OCI-LY1 (cell line): ENCODE measurements at regions not wholly inside any gene's neighbourhood (a gene's known extent, or its start where the extent isn't known, plus 50 kb on each side); places are given as distances from the start of the nearest gene placed in this dataset.

Experiments used
- H2AFZ ChIP-seq: fragments of 200-600 bp; sonication (generic), shearing (Covaris generic); 2 replicates; pipeline ENCODE4 v1.6.0; 2014; ENCODE audit warnings: antibody characterized with exemption, mild to moderate bottlenecking, low read length
- H3F3A ChIP-seq: fragments of 200-600 bp; sonication (generic), shearing (Covaris generic); 2 replicates; pipeline ENCODE4 v1.6.0; 2014; ENCODE audit warnings: mild to moderate bottlenecking, antibody characterized with exemption, low read length, moderate library complexity; ENCODE audit not compliant: insufficient read depth
- H3K27ac ChIP-seq: fragments of 200-600 bp; sonication (generic); 2 replicates; pipeline ENCODE4 v1.5.1; 2014; ENCODE audit warnings: low read length, mixed run types, mild to moderate bottlenecking, low read depth; ENCODE audit not compliant: poor library complexity, severe bottlenecking
- H3K27me3 ChIP-seq: fragments of 200-600 bp; sonication (generic); 2 replicates; pipeline ENCODE4 v1.6.0; 2014; ENCODE audit warnings: antibody characterized with exemption, mild to moderate bottlenecking, low read length, moderate library complexity; ENCODE audit not compliant: insufficient read depth
- H3K36me3 ChIP-seq: fragments of 200-600 bp; sonication (generic); 2 replicates; pipeline ENCODE4 v1.6.1; 2014; ENCODE audit warnings: mild to moderate bottlenecking, antibody characterized with exemption, low read length, moderate library complexity, mixed read lengths; ENCODE audit not compliant: insufficient read depth
- H3K4me1 ChIP-seq: fragments of 200-600 bp; sonication (generic); 2 replicates; pipeline ENCODE4 v1.5.1; 2014; ENCODE audit warnings: mild to moderate bottlenecking, low read length, moderate library complexity; ENCODE audit not compliant: insufficient read depth, severe bottlenecking
- H3K4me2 ChIP-seq: fragments of 200-600 bp; sonication (generic), shearing (Covaris generic); 2 replicates; pipeline ENCODE4 v1.6.1; 2014; ENCODE audit warnings: low read length
- H3K4me3 ChIP-seq: fragments of 200-600 bp; sonication (generic); 2 replicates; pipeline ENCODE4 v1.5.1; 2014; ENCODE audit warnings: low read length, low read depth, mild to moderate bottlenecking, mixed read lengths; ENCODE audit not compliant: poor library complexity, severe bottlenecking
- H3K79me2 ChIP-seq: fragments of 200-600 bp; shearing (Covaris generic); 2 replicates; pipeline ENCODE4 v1.6.1; 2016; ENCODE audit warnings: mixed run types, low read length, mixed read lengths; ENCODE audit not compliant: insufficient read depth
- H3K9ac ChIP-seq: fragments of 200-600 bp; sonication (generic), shearing (Covaris generic); 2 replicates; pipeline ENCODE4 v1.6.1; 2014; ENCODE audit warnings: mild to moderate bottlenecking, low read length, mixed read lengths
- H3K9me2 ChIP-seq: fragments of 200-600 bp; sonication (generic), shearing (Covaris generic); 2 replicates; pipeline ENCODE4 v1.6.1; 2014; ENCODE audit warnings: low read depth, mild to moderate bottlenecking, low read length, mixed read lengths
- H3K9me3 ChIP-seq: fragments of 200-600 bp; shearing (Covaris generic); 2 replicates; pipeline ENCODE4 v1.6.1; 2014; ENCODE audit warnings: low read length, mixed read lengths
- H4K20me1 ChIP-seq: fragments of 200-600 bp; sonication (generic), shearing (Covaris generic); 2 replicates; pipeline ENCODE4 v1.6.0; 2016; ENCODE audit warnings: mild to moderate bottlenecking, low read length; ENCODE audit not compliant: insufficient read depth
- EZH2 ChIP-seq: fragments of 200-600 bp; sonication (generic), shearing (Covaris generic); IDR thresholded peaks from 2 replicates; pipeline ENCODE4 v1.8.0; 2017; ENCODE audit warnings: borderline replicate concordance, mixed run types, mild to moderate bottlenecking, antibody characterized with exemption, low read length, moderate library complexity, mixed read lengths
- TF ChIP-seq, protein P1 (sequence below): fragments of 200-600 bp; sonication (generic), shearing (Covaris generic); IDR thresholded peaks from 2 replicates; pipeline ENCODE4 v1.5.1; 2017; ENCODE audit warnings: mild to moderate bottlenecking, antibody characterized with exemption, low read length, moderate library complexity, mixed read lengths

DNA sequence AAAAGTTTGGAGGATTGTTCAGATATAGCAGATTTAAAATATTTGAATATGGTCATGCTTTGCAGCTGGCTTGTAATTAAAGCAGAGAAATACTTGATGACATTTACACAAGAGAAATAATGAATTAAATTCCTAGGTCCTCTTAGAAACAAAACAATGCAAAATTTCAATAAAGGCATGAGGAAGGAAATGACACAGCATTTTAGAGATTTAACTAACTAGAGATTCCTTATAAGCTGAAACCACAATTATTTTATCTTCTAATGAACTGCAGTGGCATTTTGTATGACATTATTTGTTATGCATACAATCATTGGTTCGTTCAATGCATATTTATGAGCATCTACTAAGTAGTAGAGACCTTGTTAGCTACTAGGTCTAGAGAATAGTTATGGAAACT lies 490.9 kb downstream of the ZWINT start:
- no peaks in the 10 kb centered on the region for H3F3A ChIP-seq
- no peak for TF ChIP-seq EZH2
- TF ChIP-seq, protein P1, sequence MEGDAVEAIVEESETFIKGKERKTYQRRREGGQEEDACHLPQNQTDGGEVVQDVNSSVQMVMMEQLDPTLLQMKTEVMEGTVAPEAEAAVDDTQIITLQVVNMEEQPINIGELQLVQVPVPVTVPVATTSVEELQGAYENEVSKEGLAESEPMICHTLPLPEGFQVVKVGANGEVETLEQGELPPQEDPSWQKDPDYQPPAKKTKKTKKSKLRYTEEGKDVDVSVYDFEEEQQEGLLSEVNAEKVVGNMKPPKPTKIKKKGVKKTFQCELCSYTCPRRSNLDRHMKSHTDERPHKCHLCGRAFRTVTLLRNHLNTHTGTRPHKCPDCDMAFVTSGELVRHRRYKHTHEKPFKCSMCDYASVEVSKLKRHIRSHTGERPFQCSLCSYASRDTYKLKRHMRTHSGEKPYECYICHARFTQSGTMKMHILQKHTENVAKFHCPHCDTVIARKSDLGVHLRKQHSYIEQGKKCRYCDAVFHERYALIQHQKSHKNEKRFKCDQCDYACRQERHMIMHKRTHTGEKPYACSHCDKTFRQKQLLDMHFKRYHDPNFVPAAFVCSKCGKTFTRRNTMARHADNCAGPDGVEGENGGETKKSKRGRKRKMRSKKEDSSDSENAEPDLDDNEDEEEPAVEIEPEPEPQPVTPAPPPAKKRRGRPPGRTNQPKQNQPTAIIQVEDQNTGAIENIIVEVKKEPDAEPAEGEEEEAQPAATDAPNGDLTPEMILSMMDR = no peak
- no peaks in the 10 kb centered on the region for H3K4me1 ChIP-seq
- no peak overlapping the region for H3K27ac ChIP-seq
- no peaks in the 10 kb centered on the region for H3K27me3 ChIP-seq
- H3K9me3 ChIP-seq = no peaks in the 10 kb centered on the region
- H3K79me2 ChIP-seq = no peaks in the 10 kb centered on the region
- H3K4me2 ChIP-seq = no peak overlapping the region
- H2AFZ ChIP-seq = no peak overlapping the region
- no peak overlapping the region for H3K4me3 ChIP-seq
- H3K36me3 ChIP-seq = no peaks in the 10 kb centered on the region
- no peak overlapping the region for H3K9ac ChIP-seq
- no peaks in the 10 kb centered on the region for H4K20me1 ChIP-seq
- H3K9me2 ChIP-seq = no peaks in the 10 kb centered on the region

DNA sequence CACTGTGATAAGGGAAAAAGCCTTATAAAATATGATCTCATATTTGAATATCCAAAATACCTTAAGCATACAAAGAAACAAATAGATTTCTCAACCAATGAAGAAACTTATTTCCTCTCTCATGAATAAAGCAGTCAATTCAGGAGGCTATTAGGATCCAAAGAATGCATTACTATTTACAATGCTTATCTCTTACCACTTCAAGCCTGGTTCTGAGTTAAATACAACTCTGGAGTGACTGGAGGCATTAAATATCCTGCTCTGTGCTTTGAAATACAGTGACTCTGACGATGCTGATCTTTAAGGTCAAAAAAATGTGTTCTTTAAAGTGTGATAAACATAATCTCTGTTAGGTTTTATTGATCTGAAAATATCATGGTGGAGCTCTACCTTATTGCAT lies 493.2 kb downstream of the ZWINT start:
- H3K9me3 ChIP-seq = no peaks in the 10 kb centered on the region
- no peaks in the 10 kb centered on the region for H3K79me2 ChIP-seq
- no peak for TF ChIP-seq EZH2
- TF ChIP-seq, protein P1 = no peak
- no peaks in the 10 kb centered on the region for H3K27me3 ChIP-seq
- H3K9ac ChIP-seq = no peak overlapping the region
- no peaks in the 10 kb centered on the region for H3K36me3 ChIP-seq
- H3K4me3 ChIP-seq = no peak overlapping the region
- H4K20me1 ChIP-seq = no peaks in the 10 kb centered on the region
- H3K4me2 ChIP-seq = no peak overlapping the region
- H3K9me2 ChIP-seq = no peaks in the 10 kb centered on the region
- no peak overlapping the region; the same call in 1 of the 2 replicates for H2AFZ ChIP-seq
- H3K27ac ChIP-seq = no peak overlapping the region
- H3K4me1 ChIP-seq = no peaks in the 10 kb centered on the region
- no peaks in the 10 kb centered on the region for H3F3A ChIP-seq

DNA sequence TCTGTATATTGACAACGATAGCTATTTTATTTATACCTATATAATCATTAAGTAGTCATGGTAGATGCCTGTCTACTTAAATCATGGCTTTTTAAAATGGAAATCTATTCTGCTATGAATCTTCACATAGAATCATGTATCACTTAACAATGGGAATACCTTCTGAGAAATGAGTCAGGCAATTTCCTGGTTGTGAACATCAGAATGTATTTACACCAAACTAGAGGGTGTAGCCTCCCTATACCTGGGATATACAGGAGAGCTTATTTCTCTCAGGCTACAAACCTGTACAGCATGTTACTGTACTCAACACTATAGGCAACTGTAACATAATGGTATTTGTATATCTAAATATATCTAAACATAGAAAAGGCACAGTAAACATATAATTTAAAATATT lies 502.3 kb downstream of the ZWINT start:
- Histone ChIP-seq H3K4me1 (no peaks in the 10 kb centered on the region), H4K20me1 (no peaks in the 10 kb centered on the region), H3K79me2 (no peaks in the 10 kb centered on the region), H3K27ac (no peak overlapping the region), H3K9me2 (no peaks in the 10 kb centered on the region), H3F3A (no peaks in the 10 kb centered on the region), H3K9ac (no peak overlapping the region), H3K9me3 (no peaks in the 10 kb centered on the region), H2AFZ (no peak overlapping the region), H3K4me3 (no peak overlapping the region), H3K4me2 (no peak overlapping the region), H3K27me3 (no peaks in the 10 kb centered on the region), H3K36me3 (no peaks in the 10 kb centered on the region)
- TF ChIP-seq, protein P1 = no peak
- TF ChIP-seq EZH2 = no peak
